ENCODE measurements at regions not wholly inside any gene's neighbourhood (a gene's known extent, or its start where the extent isn't known, plus 50 kb on each side); places are given as distances from the start of the nearest gene placed in this dataset.

DNA sequence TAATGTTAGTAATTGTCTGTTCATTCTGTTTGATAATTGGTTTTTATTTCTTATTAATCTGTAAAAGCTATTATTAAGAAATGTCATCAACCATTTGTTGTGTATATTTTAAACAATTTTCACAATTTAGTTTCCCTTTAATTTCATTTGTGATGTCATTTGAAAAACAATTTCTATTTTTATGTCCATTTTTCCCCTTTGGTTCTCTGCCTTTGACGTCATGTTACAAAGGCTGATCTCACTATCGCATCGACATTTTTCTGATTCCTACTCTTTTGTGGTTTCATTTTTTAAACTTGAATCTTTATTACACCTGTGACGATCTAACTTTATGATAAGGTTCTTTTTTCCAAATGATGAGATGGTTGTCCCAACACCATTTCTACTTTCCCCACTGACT, 191.0 kb upstream of the ZNF507 start:
- ChIA-PET POLR2A (no interaction called here), CTCF (ENCODE audit: unreplicated experiment) (no interaction called here)
- Histone ChIP-seq H4K20me1 (ENCODE audit: insufficient read depth, low read length) (no peaks in the 10 kb centered on the region), H2AFZ (ENCODE audit: low read length) (no peak overlapping the region), H3K27ac (ENCODE audit: low read depth, low read length, poor library complexity, severe bottlenecking) (no peak overlapping the region), H3K9me3 (ENCODE audit: low read length) (no peaks in the 10 kb centered on the region), H3K4me1 (ENCODE audit: insufficient read depth, low read length, poor library complexity, severe bottlenecking) (no peaks in the 10 kb centered on the region), H3K9me2 (ENCODE audit: insufficient read depth, low read length) (no peaks in the 10 kb centered on the region), H3K4me2 (ENCODE audit: low read length) (no peak overlapping the region), H3K79me2 (ENCODE audit: insufficient read depth, low read depth, low read length) (no peaks in the 10 kb centered on the region), H3K36me3 (ENCODE audit: insufficient read depth, low read length) (no peaks in the 10 kb centered on the region), H3K4me3 (ENCODE audit: low read depth, low read length, poor library complexity, severe bottlenecking) (no peak overlapping the region)
- BruUV-seq (replicated peaks) = no TSS peak
- intact Hi-C loops (cut with micrococcal nuclease; ENCODE audit: unreplicated experiment) = no loop called here
- DNase-seq (ENCODE audit: low spot score) = no peak
- no peak for TF ChIP-seq EZH2phosphoT487 (IDR thresholded peaks at IDR 0.05; ENCODE audit: borderline replicate concordance, low read depth, low read length)
- TF ChIP-seq, protein P1, sequence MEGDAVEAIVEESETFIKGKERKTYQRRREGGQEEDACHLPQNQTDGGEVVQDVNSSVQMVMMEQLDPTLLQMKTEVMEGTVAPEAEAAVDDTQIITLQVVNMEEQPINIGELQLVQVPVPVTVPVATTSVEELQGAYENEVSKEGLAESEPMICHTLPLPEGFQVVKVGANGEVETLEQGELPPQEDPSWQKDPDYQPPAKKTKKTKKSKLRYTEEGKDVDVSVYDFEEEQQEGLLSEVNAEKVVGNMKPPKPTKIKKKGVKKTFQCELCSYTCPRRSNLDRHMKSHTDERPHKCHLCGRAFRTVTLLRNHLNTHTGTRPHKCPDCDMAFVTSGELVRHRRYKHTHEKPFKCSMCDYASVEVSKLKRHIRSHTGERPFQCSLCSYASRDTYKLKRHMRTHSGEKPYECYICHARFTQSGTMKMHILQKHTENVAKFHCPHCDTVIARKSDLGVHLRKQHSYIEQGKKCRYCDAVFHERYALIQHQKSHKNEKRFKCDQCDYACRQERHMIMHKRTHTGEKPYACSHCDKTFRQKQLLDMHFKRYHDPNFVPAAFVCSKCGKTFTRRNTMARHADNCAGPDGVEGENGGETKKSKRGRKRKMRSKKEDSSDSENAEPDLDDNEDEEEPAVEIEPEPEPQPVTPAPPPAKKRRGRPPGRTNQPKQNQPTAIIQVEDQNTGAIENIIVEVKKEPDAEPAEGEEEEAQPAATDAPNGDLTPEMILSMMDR (conservative IDR thresholded peaks at IDR 0.05; ENCODE audit: low read length) = no peak

DNA sequence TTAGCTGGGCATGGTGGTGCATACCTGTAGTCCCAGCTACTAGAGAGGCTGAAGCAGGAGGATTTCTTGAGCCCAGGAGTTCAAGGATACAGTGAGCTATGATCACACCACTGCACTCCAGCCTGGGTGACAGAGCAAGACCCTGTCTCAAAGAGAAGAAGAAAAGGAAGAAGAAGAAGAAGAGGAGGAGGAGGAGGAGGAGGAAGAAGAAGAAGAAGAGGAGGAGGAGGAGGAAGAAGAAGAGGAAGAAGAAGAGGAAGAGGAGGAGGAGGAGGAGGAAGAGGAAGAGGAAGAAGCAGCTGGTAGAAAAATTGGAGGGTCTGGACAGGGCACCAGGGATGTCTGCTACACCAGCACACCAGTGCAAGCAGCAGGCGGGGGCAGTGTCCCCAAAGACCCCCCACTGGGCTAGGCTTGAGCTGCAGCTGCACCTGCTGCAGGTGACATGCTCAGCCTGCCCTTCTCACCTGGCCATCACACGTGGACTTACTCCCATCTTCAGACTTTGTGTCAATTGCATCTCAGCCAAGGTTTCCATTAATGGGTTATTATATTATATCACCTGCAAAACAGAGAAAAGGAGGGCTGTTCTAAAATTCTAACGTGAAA, 180.9 kb upstream of the ZNF507 start:
- H3K9me3 ChIP-seq (ENCODE audit: low read length) = no peaks in the 10 kb centered on the region
- CTCF ChIA-PET (ENCODE audit: unreplicated experiment) = no interaction called here

DNA sequence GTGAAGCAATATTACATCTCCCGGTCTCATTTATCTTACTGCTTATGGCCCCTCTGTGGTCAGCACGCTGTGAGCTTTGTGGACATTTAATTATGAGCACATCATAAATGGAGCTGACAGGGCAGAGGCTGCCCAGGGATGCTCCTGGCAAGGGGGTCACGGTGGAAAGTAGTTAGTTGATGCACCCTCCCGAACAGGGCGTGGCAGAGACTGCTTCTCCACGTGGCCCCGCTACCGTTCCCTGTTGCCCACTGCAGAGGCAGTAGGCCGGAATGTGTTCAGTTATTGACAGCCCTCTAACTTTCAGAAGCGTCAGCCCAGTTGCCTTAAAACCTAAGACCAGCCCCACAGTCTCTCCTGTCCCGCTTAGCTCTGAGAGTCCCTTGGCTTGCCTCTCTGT, 180.3 kb upstream of the ZNF507 start:
- CTCF ChIA-PET (ENCODE audit: unreplicated experiment) = no interaction called here
- no peaks in the 10 kb centered on the region for H3K9me3 ChIP-seq (ENCODE audit: low read length)
- intact Hi-C loops (cut with micrococcal nuclease; ENCODE audit: unreplicated experiment) = no loop called here

More for the DNA sequence above, 180.9 kb upstream of the ZNF507 start:
- no TSS peak for BruUV-seq (replicated peaks)
- POLR2A ChIA-PET = interaction anchor here (0.6 to 0.7 kb wide), 6 partner anchors 16 to 1807 kb away, joined by 3 to 6 read pairs (median 3); no protein-coding TSS in a partner anchor
- Histone ChIP-seq H4K20me1 (ENCODE audit: insufficient read depth, low read length) (no peaks in the 10 kb centered on the region), H3K36me3 (ENCODE audit: insufficient read depth, low read length) (no peaks in the 10 kb centered on the region), H3K4me2 (ENCODE audit: low read length) (no peak overlapping the region), H3K4me1 (ENCODE audit: insufficient read depth, low read length, poor library complexity, severe bottlenecking) (no peaks in the 10 kb centered on the region), H2AFZ (ENCODE audit: low read length) (no peak overlapping the region), H3K27ac (ENCODE audit: low read depth, low read length, poor library complexity, severe bottlenecking) (no peak overlapping the region), H3K9me2 (ENCODE audit: insufficient read depth, low read length) (no peaks in the 10 kb centered on the region), H3K4me3 (ENCODE audit: low read depth, low read length, poor library complexity, severe bottlenecking) (no peak overlapping the region), H3K79me2 (ENCODE audit: insufficient read depth, low read depth, low read length) (no peaks in the 10 kb centered on the region)
- no peak for TF ChIP-seq EZH2phosphoT487 (IDR thresholded peaks at IDR 0.05; ENCODE audit: borderline replicate concordance, low read depth, low read length)
- TF ChIP-seq, protein P1 (conservative IDR thresholded peaks at IDR 0.05; ENCODE audit: low read length) = no peak
- intact Hi-C loops (cut with micrococcal nuclease; ENCODE audit: unreplicated experiment) = no loop called here
- DNase-seq (ENCODE audit: low spot score) = no peak

More for the DNA sequence above, 180.3 kb upstream of the ZNF507 start:
- Histone ChIP-seq H3K27ac (ENCODE audit: low read depth, low read length, poor library complexity, severe bottlenecking) (no peak overlapping the region), H3K4me3 (ENCODE audit: low read depth, low read length, poor library complexity, severe bottlenecking) (no peak overlapping the region), H3K9me2 (ENCODE audit: insufficient read depth, low read length) (no peaks in the 10 kb centered on the region), H4K20me1 (ENCODE audit: insufficient read depth, low read length) (no peaks in the 10 kb centered on the region), H3K4me2 (ENCODE audit: low read length) (no peak overlapping the region), H3K4me1 (ENCODE audit: insufficient read depth, low read length, poor library complexity, severe bottlenecking) (no peaks in the 10 kb centered on the region), H3K79me2 (ENCODE audit: insufficient read depth, low read depth, low read length) (no peaks in the 10 kb centered on the region), H2AFZ (ENCODE audit: low read length) (no peak overlapping the region), H3K36me3 (ENCODE audit: insufficient read depth, low read length) (no peaks in the 10 kb centered on the region)
- no peak for DNase-seq (ENCODE audit: low spot score)
- no peak for TF ChIP-seq EZH2phosphoT487 (IDR thresholded peaks at IDR 0.05; ENCODE audit: borderline replicate concordance, low read depth, low read length)
- TF ChIP-seq, protein P1 (conservative IDR thresholded peaks at IDR 0.05; ENCODE audit: low read length) = no peak
- BruUV-seq (replicated peaks) = no TSS peak
- POLR2A ChIA-PET = interaction anchor here (0.7 kb wide), 1 partner anchor 1862 kb away, joined by 3 read pairs; no protein-coding TSS in a partner anchor
